ENCODE measurements at regions not wholly inside any gene's neighbourhood (a gene's known extent, or its start where the extent isn't known, plus 50 kb on each side); places are given as distances from the start of the nearest gene placed in this dataset.
"Not testable (repeated sequence)": the region's sequence is repeated elsewhere in the genome, so short reads cannot be mapped to it uniquely, and the experiment has no call there.

- TF ChIP-seq, protein P1, sequence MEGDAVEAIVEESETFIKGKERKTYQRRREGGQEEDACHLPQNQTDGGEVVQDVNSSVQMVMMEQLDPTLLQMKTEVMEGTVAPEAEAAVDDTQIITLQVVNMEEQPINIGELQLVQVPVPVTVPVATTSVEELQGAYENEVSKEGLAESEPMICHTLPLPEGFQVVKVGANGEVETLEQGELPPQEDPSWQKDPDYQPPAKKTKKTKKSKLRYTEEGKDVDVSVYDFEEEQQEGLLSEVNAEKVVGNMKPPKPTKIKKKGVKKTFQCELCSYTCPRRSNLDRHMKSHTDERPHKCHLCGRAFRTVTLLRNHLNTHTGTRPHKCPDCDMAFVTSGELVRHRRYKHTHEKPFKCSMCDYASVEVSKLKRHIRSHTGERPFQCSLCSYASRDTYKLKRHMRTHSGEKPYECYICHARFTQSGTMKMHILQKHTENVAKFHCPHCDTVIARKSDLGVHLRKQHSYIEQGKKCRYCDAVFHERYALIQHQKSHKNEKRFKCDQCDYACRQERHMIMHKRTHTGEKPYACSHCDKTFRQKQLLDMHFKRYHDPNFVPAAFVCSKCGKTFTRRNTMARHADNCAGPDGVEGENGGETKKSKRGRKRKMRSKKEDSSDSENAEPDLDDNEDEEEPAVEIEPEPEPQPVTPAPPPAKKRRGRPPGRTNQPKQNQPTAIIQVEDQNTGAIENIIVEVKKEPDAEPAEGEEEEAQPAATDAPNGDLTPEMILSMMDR (IDR thresholded peaks at IDR 0.05), result not testable (repeated sequence)
- not testable (repeated sequence) for TF ChIP-seq POLR2A (IDR thresholded peaks at IDR 0.05)
These were observed 73.9 kb upstream of the FBXO28 start for GRCh38 chr1:224040006-224040405.

Data from testis (tissue), 2 donors.